Mucosa of rectum (tissue), 2 donors: ENCODE measurements at regions not wholly inside any gene's neighbourhood (a gene's known extent, or its start where the extent isn't known, plus 50 kb on each side); places are given as distances from the start of the nearest gene placed in this dataset.

Experiments
- H3K27ac ChIP-seq, 2 donors: one replicate each; pipeline ENCODE4 v1.7.0; 2013; ENCODE audit warnings: inconsistent platforms in 2 of 2, low read depth in 2 of 2, low read length in 2 of 2
- H3K27me3 ChIP-seq, 2 donors: one replicate each; pipeline ENCODE4 v1.7.0; 2013; ENCODE audit warnings: low read length in 2 of 2; ENCODE audit not compliant: control insufficient read depth in 2 of 2, insufficient read depth in 2 of 2
- H3K36me3 ChIP-seq, 2 donors: one replicate each; pipeline ENCODE4 v1.7.0; 2013; ENCODE audit warnings: low read length in 2 of 2; ENCODE audit not compliant: control insufficient read depth in 2 of 2, insufficient read depth in 2 of 2
- H3K4me1 ChIP-seq, 2 donors: one replicate each; pipeline ENCODE4 v1.7.0; 2013; ENCODE audit warnings: low read length in 2 of 2, mild to moderate bottlenecking in 1 of 2; ENCODE audit not compliant: control insufficient read depth in 2 of 2, insufficient read depth in 2 of 2
- H3K4me3 ChIP-seq, 2 donors: one replicate each; pipeline ENCODE4 v1.7.0; 2013; ENCODE audit warnings: low read length in 2 of 2
- H3K9ac ChIP-seq, 2 donors: one replicate each; pipeline ENCODE4 v1.7.0; 2013; ENCODE audit warnings: low read length in 2 of 2, low read depth in 1 of 2, mild to moderate bottlenecking in 1 of 2
- H3K9me3 ChIP-seq, 2 donors: one replicate each; pipeline ENCODE4 v1.7.0; 2013; ENCODE audit warnings: low read length in 2 of 2; ENCODE audit not compliant: control insufficient read depth in 2 of 2
- donor health status: healthy.
- donor health status: Normal muscosa, but diverticular disease.

DNA sequence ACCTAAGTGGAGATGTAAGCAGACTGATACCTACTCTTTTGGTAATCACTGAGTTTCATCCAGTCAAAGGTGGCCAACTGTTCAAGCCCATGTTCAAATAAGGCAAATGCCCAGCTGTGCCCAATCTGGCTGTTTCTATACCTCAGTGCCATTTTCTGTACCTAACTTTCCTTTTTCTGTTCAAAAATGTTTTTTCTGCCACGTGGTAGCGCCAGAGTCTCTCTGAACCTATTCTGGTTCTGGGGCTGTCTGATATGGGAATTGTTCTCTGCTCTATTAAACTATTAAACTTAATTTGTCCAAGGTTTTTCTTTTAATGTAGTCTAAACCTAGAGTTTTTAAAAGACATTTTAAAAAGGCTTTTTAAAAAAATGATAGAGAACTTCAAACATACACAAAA, 391.2 kb downstream of the NOVA1 start:
- Histone ChIP-seq H3K4me3 (no peak overlapping the region), H3K9ac (no peak overlapping the region), H3K27ac (no peak overlapping the region), H3K4me1 (no peaks in the 10 kb centered on the region), H3K9me3 (no peaks in the 10 kb centered on the region), H3K27me3 (peaks cover 0 to 4% of the 10 kb centered on the region in 2 donors), H3K36me3 (no peaks in the 10 kb centered on the region)

DNA sequence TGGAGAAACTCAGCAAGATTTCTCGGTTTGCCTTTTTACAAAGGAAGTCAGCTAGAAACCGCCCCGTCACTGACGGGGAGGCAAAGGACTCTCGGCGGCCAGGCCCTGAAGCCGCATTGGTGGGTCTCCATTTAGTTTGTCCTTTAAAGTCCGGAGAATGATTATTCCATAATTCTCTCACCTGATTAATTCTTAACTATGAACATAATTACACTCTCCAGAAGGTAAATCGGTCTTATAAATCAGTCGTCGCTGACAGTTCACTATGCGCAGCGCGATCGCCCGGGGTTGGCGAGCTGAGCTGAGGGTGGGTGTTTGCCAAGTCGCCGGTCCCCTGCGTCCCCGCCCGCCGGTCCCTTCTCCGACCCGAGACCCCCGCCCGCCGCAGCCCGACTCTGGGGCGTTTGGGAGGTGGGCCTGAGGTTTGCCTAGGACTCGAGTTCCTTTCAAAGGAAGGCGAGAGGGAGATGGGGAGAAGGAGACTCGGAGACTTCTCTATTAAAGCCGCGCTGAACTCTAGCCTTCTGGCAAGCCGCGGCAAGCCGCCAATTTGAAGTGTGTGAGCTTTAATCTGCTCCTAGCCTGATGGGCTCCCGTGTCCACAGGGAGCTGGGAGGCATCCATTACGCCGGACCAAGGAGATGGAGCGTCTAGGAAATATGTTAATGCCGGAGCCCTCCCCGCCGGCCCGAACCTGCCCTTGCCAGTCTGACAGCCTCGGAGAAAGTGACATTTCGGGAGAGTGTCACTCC, 392.9 kb downstream of the NOVA1 start:
- no peaks in the 10 kb centered on the region for H3K4me1 ChIP-seq
- H3K27ac ChIP-seq = no peak overlapping the region
- no peaks in the 10 kb centered on the region for H3K9me3 ChIP-seq
- H3K4me3 ChIP-seq = peak overlapping the region in 1 of 2 donors; percentile 48
- H3K27me3 ChIP-seq = peaks cover 0 to 4% of the 10 kb centered on the region in 2 donors
- H3K36me3 ChIP-seq = no peaks in the 10 kb centered on the region
- no peak overlapping the region for H3K9ac ChIP-seq

DNA sequence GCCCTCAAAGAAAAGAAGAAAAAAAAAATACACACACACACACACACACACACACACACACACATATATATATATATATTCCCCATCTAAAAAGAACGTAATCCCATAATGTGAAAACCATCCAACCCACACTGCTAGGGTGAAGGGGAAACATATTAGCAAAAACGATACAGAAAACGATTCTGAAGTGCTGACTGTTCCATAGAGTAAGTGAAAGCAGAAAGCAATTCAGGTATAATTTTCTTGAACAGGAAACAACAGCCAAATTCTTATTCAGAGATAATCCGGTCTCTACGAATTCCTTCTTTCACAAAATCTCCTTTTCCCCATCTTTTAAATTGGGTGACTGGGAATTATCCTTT, 393.5 kb downstream of the NOVA1 start:
- no peaks in the 10 kb centered on the region for H3K4me1 ChIP-seq
- H3K27ac ChIP-seq = no peak overlapping the region
- peaks cover 0 to 4% of the 10 kb centered on the region in 2 donors for H3K27me3 ChIP-seq
- H3K4me3 ChIP-seq = peak overlapping the region in 1 of 2 donors; percentile 48
- no peaks in the 10 kb centered on the region for H3K9me3 ChIP-seq
- H3K9ac ChIP-seq = no peak overlapping the region
- H3K36me3 ChIP-seq = no peaks in the 10 kb centered on the region

DNA sequence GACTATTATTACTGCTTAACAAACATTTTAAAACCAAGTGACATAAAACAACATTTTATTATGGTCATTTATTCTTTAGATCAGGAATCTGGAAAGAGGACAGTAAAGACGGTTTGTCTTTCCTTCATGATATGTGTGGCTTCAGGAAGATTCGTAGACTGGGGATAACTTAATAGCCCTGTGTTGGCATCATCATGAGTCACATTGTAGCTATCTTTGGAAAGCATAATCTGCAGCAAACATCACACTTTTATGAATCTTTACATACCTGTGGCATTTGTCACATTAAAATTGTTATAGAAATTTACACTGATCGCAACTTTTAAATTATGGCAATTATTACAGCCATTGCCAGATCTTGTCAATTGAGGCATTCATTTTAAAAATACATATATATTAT, 397.1 kb downstream of the NOVA1 start:
- no peak overlapping the region for H3K4me3 ChIP-seq
- H3K27me3 ChIP-seq = peaks cover 0 to 4% of the 10 kb centered on the region in 2 donors
- H3K27ac ChIP-seq = no peak overlapping the region
- H3K9me3 ChIP-seq = no peaks in the 10 kb centered on the region
- no peaks in the 10 kb centered on the region for H3K36me3 ChIP-seq
- no peaks in the 10 kb centered on the region for H3K4me1 ChIP-seq
- no peak overlapping the region for H3K9ac ChIP-seq

DNA sequence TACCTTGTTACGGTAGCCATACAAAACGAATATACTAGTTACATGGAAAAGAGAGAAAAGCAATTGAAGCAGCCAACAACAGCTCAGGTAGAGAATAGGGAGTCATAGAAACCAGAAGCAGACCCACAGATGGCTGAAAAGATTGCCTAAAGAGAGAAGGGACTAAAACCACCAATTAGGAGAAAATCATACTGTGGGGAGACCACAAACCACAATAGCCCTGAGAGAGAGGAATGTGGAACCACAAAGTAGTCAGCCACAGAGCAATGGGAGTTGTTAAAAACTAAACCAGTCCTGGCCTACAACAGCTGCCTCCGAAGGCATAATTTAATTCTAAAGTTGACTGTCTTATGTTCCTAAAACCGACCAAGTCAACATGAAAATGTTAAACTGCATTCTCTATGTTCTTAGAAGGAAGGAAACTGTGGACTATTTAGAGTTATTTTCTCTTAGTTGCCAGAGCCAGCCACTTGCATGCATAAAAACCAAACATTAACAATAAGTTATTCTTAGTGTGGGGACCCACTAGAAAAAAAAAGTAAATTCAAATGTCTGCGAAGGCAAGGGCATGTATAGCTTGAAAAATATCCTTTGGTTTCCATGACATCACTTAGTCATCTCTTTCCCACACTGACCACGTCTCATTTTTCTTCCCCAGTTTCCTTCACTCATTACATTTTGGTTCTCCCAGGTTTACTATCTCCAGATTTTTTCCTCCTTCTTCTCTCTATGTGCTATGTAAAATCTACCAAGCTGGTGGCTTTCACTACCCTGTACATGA, 398.1 kb downstream of the NOVA1 start:
- Histone ChIP-seq H3K27me3 (peaks cover 0 to 4% of the 10 kb centered on the region in 2 donors), H3K9ac (no peak overlapping the region), H3K36me3 (no peaks in the 10 kb centered on the region), H3K27ac (no peak overlapping the region), H3K9me3 (no peaks in the 10 kb centered on the region), H3K4me1 (no peaks in the 10 kb centered on the region), H3K4me3 (no peak overlapping the region)

DNA sequence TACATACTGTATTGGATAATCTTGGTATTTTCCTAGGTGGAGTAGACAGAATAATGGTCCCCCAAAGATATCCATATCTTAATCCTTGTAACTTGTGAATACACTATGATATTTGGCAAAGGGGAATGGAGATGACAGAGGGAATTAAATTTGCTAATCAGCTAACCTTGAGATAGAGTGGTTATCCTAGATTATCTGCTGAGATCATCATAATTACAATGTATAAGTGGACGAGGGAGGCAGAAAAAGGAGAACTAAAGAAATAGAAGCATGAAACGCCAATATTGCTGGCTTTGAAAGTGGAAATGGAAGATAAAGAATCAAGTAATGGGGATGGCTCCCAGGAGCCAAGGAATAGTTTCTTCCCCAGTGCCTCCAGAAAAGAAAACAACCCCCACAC, 398.7 kb downstream of the NOVA1 start:
- H3K36me3 ChIP-seq = no peaks in the 10 kb centered on the region
- no peak overlapping the region for H3K9ac ChIP-seq
- no peaks in the 10 kb centered on the region for H3K4me1 ChIP-seq
- no peaks in the 10 kb centered on the region for H3K27me3 ChIP-seq
- H3K27ac ChIP-seq = no peak overlapping the region
- no peak overlapping the region for H3K4me3 ChIP-seq
- no peaks in the 10 kb centered on the region for H3K9me3 ChIP-seq

DNA sequence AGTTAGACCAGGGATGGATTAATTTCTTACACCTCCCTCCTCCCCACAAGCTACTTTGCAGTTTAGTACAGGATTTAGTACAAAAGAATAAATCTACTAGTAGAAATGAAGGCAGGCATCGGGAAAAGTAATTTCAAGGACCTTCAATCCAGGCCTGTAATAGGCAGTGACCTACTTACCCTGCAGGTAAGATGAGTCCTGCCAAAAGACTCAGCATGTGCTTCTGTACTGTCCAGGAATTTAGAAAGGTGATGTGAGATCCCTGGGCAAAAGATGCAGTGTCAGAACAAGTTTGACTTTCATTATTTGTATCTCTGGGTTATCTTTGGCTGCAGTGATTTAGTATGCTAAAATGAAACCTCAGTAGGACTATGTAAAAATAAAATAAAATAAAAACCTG, 403.0 kb downstream of the NOVA1 start:
- Histone ChIP-seq H3K4me1 (no peaks in the 10 kb centered on the region), H3K36me3 (no peaks in the 10 kb centered on the region), H3K4me3 (no peak overlapping the region), H3K9ac (no peak overlapping the region), H3K27me3 (no peaks in the 10 kb centered on the region), H3K9me3 (no peaks in the 10 kb centered on the region), H3K27ac (no peak overlapping the region)

DNA sequence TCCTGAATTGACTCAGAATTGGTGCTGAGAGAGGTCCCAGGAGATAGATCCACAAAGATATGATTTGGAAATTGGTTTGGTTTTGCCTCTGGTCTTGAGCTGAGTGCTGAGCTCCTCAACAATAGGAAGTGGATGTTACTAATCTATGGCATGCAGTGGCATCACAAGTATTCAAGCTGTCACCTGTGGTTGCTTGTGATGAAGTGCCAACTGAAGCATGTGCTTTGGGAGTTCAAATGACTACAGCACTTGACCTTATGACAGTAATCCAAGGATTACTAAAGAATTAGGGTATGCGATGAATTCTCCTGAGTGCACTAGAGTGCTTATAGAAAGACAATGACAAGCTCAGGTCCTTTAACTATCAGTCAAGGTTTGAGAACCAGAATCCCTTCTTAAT, 406.2 kb downstream of the NOVA1 start:
- Histone ChIP-seq H3K4me3 (no peak overlapping the region), H3K9me3 (no peaks in the 10 kb centered on the region), H3K36me3 (no peaks in the 10 kb centered on the region), H3K4me1 (no peaks in the 10 kb centered on the region), H3K27ac (no peak overlapping the region), H3K27me3 (no peaks in the 10 kb centered on the region), H3K9ac (no peak overlapping the region)

DNA sequence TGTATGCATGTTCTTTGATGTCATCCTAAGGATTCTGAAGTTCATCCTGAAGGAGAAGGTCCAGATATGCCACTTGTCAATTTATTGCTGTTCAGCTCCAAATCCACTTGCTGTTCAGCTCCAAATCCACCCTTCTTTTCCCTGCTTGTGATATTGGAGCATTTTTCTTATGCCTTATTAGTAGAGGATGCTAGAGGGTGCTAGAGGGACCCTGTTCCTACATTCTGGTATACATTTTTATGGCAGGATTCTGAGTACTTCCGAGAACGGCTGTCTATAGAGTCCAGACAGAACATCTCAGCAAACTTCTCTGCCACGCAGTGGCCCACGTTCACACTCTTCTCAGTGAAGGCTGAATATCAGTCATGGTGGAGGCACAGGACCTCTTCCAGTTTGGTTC, 406.7 kb downstream of the NOVA1 start:
- no peak overlapping the region for H3K9ac ChIP-seq
- H3K27ac ChIP-seq = no peak overlapping the region
- H3K9me3 ChIP-seq = no peaks in the 10 kb centered on the region
- no peak overlapping the region for H3K4me3 ChIP-seq
- H3K36me3 ChIP-seq = no peaks in the 10 kb centered on the region
- no peaks in the 10 kb centered on the region for H3K4me1 ChIP-seq
- no peaks in the 10 kb centered on the region for H3K27me3 ChIP-seq

DNA sequence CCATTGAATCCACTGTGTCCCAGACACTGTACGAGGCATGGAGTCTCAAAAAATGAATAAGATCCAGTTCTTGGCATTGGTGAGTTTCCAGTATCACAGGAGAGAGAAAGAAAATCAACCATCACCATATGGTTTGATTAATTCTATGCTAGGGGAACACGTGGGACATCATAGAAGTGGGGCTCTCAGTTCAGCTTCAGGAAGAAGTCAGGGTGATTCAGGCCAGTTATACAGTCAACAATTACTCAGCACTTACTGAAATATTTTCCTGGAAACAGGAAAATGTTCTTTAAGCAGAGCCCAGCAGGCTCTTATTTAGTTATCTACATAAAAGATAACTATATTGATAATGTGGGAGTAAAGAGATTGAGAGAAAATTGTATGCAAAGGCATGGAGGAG, 407.2 kb downstream of the NOVA1 start:
- no peaks in the 10 kb centered on the region for H3K27me3 ChIP-seq
- no peaks in the 10 kb centered on the region for H3K4me1 ChIP-seq
- H3K4me3 ChIP-seq = no peak overlapping the region
- no peak overlapping the region for H3K9ac ChIP-seq
- H3K36me3 ChIP-seq = no peaks in the 10 kb centered on the region
- no peak overlapping the region for H3K27ac ChIP-seq
- no peaks in the 10 kb centered on the region for H3K9me3 ChIP-seq
